Activated naive CD8-positive, alpha-beta T cell treated with anti-CD3 and anti-CD28 coated beads, Interleukin-2, amount 10 ng/mL, durations not matched to agents 7 days and 5 days (primary cell): ENCODE measurements at regions not wholly inside any gene's neighbourhood (a gene's known extent, or its start where the extent isn't known, plus 50 kb on each side); places are given as distances from the start of the nearest gene placed in this dataset.

Experiments
- ATAC-seq: fragments of 150-1000 bp; cut with Tn5 transposase; one replicate; pipeline ENCODE4 v1.10.0; 2021; ENCODE audit warnings: low read depth, moderate library complexity
- POLR2A ChIA-PET: fragments of 350-600 bp; sonication (Branson Sonifier 250); formaldehyde crosslinking; loops from one replicate; lab custom pipeline; 2021; ENCODE audit warnings: antibody characterized with exemption; lab: Charles Lee
- DNase-seq: peaks from one replicate; pipeline ENCODE4 v3.0.0; 2021
- H3K27ac Mint-ChIP-seq: one replicate; pipeline ENCODE4 v1.8.0; 2022; ENCODE audit warnings: mild to moderate bottlenecking, mixed read lengths
- H3K27me3 Mint-ChIP-seq: one replicate; pipeline ENCODE4 v1.8.0; 2022; ENCODE audit warnings: mild to moderate bottlenecking, moderate library complexity, mixed read lengths
- H3K36me3 Mint-ChIP-seq: one replicate; pipeline ENCODE4 v1.8.0; 2021; ENCODE audit warnings: mild to moderate bottlenecking, mixed read lengths
- H3K4me1 Mint-ChIP-seq: one replicate; pipeline ENCODE4 v1.8.0; 2021; ENCODE audit warnings: mixed read lengths
- H3K4me3 Mint-ChIP-seq: one replicate; pipeline ENCODE4 v1.8.0; 2022; ENCODE audit warnings: mild to moderate bottlenecking, moderate library complexity, mixed read lengths
- H3K9me3 Mint-ChIP-seq: one replicate; pipeline ENCODE4 v1.8.0; 2021; ENCODE audit warnings: mixed read lengths

DNA sequence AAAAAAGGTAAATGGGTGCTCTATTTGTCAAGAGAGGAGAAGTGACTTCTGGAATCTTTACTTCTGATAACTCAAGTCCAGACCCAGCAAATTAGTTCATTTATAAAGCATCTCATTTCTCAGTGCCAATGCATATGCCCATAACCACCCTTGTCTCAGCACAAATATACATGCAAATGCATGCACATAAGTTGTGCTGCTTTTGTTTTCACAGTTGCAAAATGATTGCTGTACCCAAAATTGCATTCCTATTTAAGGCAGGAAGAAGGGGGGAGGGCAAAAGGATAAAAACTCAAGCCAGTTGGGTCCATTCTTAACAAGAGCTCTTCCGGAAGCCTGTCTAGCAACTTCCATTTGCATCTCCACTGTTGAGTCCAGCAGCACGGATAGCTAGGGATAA lies 61.3 kb upstream of the FAM20A start:
- POLR2A ChIA-PET: no interaction called here
- H3K4me1 Mint-ChIP-seq: no peaks in the 10 kb centered on the region
- H3K27me3 Mint-ChIP-seq: peaks cover 13% of the 10 kb centered on the region
- ATAC-seq (no peak), DNase-seq (no peak)
- H3K9me3 Mint-ChIP-seq: no peaks in the 10 kb centered on the region
- no peaks in the 10 kb centered on the region for H3K36me3 Mint-ChIP-seq
- H3K27ac Mint-ChIP-seq: no peak overlapping the region
- no peak overlapping the region for H3K4me3 Mint-ChIP-seq

- Mint-ChIP-seq H3K4me3 (no peak overlapping the region), H3K27me3 (peaks cover 13% of the 10 kb centered on the region), H3K4me1 (no peaks in the 10 kb centered on the region), H3K36me3 (no peaks in the 10 kb centered on the region), H3K27ac (no peak overlapping the region), H3K9me3 (no peaks in the 10 kb centered on the region)
- POLR2A ChIA-PET: no interaction called here
- no peak for DNase-seq
- no peak for ATAC-seq
Measured at GRCh38 chr17:68662037-68662432, 60.9 kb upstream of the FAM20A start.

GRCh38 chr17:68661265-68662036 lies 60.3 kb upstream of the FAM20A start:
- ATAC-seq: no peak
- POLR2A ChIA-PET: no interaction called here
- H3K4me1 Mint-ChIP-seq: no peaks in the 10 kb centered on the region
- no peaks in the 10 kb centered on the region for H3K36me3 Mint-ChIP-seq
- H3K9me3 Mint-ChIP-seq: no peaks in the 10 kb centered on the region
- no peak overlapping the region for H3K4me3 Mint-ChIP-seq
- DNase-seq: no peak
- H3K27ac Mint-ChIP-seq: no peak overlapping the region
- H3K27me3 Mint-ChIP-seq: peaks cover 11% of the 10 kb centered on the region

DNA sequence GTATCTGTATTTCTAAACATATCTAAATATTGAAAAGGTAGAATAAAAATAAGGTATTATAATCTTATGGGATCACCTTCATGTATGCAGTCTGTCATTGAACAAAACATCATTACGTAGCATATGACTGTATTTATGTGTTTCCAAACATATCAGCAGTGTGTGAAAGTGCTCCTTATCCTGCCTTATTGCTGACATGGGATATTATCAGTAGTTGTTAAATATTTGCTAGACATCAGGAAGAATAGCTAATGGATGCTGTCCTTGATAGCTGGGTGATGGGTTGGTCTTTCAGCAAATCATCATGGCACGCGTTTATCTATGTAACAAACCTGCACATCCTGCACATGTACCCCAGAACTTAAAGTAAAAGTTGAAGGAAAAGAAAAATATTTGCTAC lies 59.1 kb upstream of the FAM20A start:
- no peaks in the 10 kb centered on the region for H3K9me3 Mint-ChIP-seq
- no peaks in the 10 kb centered on the region for H3K36me3 Mint-ChIP-seq
- H3K27me3 Mint-ChIP-seq: peaks cover 9% of the 10 kb centered on the region
- POLR2A ChIA-PET: no interaction called here
- H3K27ac Mint-ChIP-seq: no peak overlapping the region
- H3K4me1 Mint-ChIP-seq: no peaks in the 10 kb centered on the region
- ATAC-seq: no peak
- no peak for DNase-seq
- no peak overlapping the region for H3K4me3 Mint-ChIP-seq

DNA sequence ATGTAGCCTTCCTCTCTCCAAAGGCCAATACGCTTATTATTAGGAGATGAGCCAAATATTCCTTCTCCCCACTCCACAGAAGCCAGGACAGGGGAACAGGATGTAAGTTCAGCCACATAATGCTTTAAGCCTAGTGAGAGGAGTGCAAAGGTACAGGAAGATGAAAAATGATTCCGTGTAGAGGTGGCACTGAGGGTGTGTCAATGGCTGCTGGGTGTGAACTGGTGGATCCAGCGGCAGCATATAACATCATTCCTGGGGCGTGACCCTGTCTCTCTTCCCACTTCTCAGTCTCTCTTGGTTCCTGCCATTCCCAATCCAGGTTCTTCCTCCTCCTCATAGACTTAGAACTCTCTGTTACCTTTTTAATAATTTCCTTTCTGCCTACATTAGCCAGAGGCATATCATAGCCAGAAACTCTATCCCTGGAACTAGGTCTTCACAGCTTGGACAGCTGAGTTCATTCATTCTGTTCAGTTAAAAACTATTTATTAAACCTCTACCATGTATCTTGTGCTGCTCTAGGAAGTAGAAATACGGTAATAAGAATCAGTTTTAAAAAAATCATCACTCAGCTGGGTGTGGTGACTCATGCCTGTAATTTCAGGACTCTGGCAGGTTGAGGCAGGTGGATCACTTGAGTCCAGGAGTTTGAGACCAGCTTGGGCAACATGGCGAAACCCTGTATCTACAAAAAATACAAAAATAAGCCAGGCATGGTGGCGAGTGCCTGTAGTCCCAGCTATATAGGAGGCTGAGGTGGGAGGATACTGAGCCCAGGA lies 58.0 kb upstream of the FAM20A start:
- POLR2A ChIA-PET: no interaction called here
- Mint-ChIP-seq H3K27me3 (peaks cover 9% of the 10 kb centered on the region), H3K27ac (no peak overlapping the region), H3K4me3 (no peak overlapping the region), H3K36me3 (no peaks in the 10 kb centered on the region), H3K4me1 (no peaks in the 10 kb centered on the region), H3K9me3 (no peaks in the 10 kb centered on the region)
- ATAC-seq (no peak), DNase-seq (no peak)

DNA sequence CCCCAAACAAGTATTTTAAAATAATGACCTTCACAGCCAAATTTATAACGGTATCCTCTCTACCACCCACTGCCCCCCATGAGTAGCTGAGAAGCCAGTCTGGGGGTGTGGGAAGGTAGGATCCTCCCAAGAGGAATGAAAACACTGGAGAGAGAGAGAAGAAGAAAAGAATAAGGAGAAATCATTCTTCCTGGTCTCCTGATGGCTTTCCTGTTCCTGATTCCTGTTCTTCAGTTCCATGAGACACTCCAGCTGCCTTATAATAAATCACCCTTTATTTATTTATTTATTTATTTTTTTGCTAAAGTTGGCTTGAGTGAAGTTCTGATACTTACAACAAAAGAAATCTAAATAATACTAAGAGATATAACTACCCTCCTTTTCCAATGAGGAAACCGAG lies 56.4 kb upstream of the FAM20A start:
- Mint-ChIP-seq H3K4me3 (no peak overlapping the region), H3K27ac (no peak overlapping the region), H3K4me1 (no peaks in the 10 kb centered on the region), H3K9me3 (no peaks in the 10 kb centered on the region), H3K36me3 (no peaks in the 10 kb centered on the region), H3K27me3 (peaks cover 6% of the 10 kb centered on the region)
- DNase-seq (no peak), ATAC-seq (no peak)
- POLR2A ChIA-PET: no interaction called here

- no peaks in the 10 kb centered on the region for H3K4me1 Mint-ChIP-seq
- ATAC-seq (no peak), DNase-seq (no peak)
- POLR2A ChIA-PET: no interaction called here
- no peaks in the 10 kb centered on the region for H3K36me3 Mint-ChIP-seq
- no peak overlapping the region for H3K4me3 Mint-ChIP-seq
- no peaks in the 10 kb centered on the region for H3K9me3 Mint-ChIP-seq
- H3K27ac Mint-ChIP-seq: no peak overlapping the region
- peaks cover 6% of the 10 kb centered on the region for H3K27me3 Mint-ChIP-seq
Measured at GRCh38 chr17:68657166-68657565, 56.0 kb upstream of the FAM20A start.

- DNase-seq (no peak), ATAC-seq (no peak)
- H3K4me1 Mint-ChIP-seq: no peaks in the 10 kb centered on the region
- H3K9me3 Mint-ChIP-seq: no peaks in the 10 kb centered on the region
- H3K27me3 Mint-ChIP-seq: peaks cover 6% of the 10 kb centered on the region
- no peaks in the 10 kb centered on the region for H3K36me3 Mint-ChIP-seq
- no peak overlapping the region for H3K27ac Mint-ChIP-seq
- H3K4me3 Mint-ChIP-seq: no peak overlapping the region
- POLR2A ChIA-PET: no interaction called here
Measured at GRCh38 chr17:68656666-68657065, 55.5 kb upstream of the FAM20A start.
